Medulla oblongata (tissue), 1 donor: ENCODE measurements at regions not wholly inside any gene's neighbourhood (a gene's known extent, or its start where the extent isn't known, plus 50 kb on each side); places are given as distances from the start of the nearest gene placed in this dataset.

Source experiments
- DNase-seq: peaks from one replicate; pipeline ENCODE4 v3.0.0-alpha.2; 2015; ENCODE audit errors: extremely low spot score

DNA sequence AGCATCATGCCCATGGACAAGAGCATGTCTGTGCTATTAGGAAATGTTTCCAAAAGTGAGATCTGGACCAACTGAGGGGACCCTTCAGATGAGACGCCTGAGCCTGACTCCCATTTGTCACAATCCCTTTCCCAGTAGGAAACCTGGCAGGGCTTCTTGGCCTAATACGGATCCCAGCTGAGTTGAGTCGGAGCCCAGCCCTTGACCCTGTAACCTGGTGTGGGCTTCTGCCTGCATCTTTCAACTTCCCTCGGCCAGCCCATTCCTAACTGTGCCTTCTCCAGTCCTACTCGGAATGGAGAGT is 148.3 kb downstream of the IRX2 start:
- no peak for DNase-seq

DNA sequence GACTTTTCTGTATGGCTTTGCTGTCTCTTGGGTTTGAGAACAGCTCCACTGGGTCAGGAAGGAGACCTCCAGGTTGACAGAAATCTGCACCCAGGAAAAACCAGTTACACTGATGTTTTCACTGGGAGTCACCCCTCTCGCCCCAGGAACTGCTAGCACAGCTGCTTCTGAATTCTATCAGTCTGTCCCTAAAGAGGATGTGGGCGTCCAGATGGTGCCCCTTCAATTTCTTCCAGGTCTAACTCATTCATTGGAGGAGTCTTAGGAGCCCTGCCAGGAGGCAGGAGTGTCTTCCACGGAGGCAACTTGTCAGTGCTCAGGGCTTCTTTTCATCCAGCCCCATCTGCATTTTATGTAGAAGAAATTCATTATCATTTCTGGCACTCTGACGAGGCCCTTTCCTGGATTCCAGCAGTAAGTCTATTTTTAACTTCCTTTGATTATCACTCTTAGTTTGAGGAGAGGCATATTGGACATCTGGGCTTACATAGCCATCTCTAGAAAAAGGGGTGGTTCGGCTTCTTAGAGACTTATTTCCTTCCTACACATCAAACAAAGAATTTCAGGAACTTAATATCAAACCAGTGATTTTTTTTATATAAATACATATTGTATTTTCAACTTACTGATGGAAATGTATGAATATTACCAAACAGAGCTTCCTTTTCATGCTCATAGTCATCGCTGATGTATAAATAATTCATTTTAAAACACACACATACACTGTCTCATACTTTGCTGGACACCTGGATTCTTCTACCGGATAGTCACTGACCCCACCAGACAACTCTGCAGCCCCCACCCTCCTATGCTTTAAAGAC is 148.8 kb downstream of the IRX2 start:
- no peak for DNase-seq

DNA sequence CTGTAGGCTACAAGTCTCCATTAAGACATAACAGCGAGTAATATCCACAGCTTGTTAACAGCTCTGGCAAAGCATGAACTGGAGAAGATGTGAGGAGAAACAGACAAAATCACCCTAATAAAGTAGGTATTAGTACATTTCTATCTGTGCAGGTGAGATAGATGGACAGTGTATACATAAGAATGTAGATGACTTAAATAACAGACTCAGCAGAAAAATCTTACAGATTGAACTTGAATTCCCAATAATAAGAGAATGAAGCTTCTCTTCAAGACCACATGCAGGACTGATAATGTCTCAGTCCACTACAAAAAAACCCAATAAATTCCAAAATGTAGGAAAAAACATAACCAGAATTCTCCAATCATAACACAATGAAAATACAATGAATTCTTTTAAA is 153.0 kb downstream of the IRX2 start:
- no peak for DNase-seq

DNA sequence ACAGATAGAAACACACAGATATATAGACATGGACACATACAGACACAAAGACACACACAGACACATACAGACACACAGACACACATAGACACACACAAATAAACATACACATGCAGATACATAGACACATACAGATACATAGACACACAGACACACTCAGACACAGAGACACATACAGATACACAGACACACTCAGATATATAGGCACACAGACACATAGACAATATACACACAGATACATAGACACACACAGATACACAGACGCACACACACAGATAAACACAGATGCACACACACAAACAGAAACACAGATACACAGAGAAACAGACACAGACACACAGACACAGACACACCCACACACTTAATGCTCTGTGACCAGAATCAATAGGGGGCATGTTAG is 156.8 kb downstream of the IRX2 start:
- no peak for DNase-seq

DNA sequence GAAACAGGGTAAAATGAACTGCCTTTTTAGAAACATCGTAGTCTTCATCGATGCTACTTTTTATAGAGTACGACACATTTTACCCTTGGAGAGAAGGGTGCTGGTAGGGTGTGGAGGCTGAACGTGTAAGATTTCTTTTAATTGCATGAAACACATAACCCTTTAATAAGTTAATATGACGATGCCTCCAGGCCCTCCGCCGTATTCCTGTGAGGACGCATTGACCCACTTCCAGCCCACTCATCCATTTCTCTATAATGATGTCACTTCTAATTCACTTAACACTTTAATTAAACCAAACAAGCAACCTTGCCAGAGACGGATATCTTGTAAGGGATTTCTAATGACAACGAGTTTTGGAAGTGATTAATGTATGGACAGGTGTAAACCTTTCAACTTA is 158.7 kb downstream of the IRX2 start:
- DNase-seq = no peak

DNA sequence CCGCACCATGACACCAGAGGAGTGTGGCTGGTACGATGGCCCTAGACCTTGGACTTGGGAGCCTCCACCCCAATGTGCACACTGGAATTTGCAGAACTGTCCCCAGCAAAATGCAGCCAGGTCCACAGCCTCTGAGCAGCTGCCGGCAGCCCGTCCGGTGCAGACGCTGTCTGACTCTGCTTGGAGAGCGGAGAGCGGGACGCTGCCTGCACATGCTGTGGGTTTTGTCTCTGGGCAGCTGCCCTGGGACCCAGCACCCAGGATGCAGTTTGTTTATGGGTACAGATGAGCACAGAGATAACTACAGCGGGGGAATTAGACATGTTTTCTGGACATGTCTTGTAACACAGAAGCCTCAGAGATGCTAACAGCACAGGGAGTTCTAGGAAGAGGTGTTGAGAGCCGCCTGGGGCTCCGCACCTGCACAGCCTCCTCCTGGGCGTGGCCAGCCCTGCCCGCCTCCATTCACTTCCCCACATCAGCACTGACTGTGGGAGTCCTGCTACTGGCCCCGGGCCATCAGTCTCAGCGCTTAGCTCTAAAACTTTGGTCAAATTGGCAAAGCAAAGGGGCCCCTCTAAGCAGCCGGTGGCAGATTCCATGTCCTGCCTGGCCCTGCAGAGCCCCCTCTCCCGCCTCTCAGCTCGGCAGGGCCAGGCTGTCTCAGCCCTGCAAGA is 159.6 kb downstream of the IRX2 start:
- DNase-seq = no peak

DNA sequence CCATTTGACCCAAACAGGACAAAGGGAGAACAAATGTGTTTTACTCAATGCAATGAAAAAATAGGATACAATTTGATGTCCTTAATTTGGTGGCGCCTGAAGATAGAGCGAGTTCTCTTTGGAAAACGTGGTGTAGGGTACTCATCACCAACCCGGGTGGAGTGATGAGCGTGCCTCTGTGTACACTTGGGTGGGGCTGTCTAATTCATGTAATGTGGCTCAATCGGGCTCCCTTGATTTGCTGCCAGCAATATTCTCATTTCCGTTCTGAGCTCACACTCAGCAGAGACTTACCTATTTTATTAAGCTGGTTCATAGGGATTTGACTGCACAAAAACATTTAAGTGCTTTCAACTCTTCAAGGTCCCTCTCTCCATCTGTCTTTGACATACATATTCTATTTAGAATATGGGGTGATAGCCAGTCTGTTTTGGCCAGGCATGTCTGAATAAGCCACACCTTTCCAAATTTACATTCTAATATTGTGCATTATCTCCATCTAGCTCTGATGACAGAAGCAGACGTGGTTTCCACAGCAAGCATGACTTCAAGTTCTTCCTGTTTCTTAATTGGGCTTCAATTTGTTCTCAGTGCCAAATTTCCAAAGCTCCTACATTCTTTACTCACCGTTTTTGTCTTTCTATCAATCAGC is 162.5 kb downstream of the IRX2 start:
- DNase-seq = no peak

DNA sequence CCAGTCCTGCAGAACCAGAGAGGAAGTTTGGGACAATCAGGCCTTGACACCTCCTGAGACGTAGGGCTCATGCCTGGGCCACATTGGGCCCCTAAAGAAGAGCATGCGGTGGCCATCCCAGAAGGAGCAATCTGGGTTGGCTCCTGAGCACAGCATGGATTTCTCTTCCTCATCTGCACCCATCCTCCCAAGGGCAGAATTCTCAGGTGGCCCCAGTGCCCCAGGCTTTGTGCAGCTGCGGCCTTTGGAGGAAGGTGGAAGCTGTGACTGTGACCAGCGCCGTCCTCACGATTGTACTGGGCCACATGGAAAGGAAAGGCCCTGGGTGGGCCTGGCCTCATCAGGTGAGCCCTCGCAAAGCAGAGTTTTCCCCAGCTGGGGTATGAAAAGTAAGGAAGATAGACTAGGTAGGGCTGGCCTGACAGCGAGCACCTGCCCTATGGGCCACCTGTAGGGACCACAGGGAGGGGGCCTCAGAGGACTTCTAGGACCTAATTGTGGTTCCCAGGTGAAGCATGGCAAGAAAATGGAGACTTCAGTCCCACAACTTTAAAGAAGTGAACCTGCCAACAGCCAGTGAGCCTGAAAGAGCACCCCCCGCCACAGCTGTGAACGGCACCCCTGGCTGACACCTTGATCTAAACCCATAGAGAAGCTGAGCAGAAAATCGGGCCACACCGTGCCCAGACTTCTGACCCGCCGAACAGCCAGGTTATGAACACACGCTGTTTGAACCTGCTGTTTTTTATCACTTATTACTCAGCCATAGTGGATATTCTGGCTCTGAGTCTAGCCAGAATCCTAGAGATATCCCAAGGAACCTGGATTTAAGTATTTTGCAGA is 164.1 kb downstream of the IRX2 start:
- no peak for DNase-seq

DNA sequence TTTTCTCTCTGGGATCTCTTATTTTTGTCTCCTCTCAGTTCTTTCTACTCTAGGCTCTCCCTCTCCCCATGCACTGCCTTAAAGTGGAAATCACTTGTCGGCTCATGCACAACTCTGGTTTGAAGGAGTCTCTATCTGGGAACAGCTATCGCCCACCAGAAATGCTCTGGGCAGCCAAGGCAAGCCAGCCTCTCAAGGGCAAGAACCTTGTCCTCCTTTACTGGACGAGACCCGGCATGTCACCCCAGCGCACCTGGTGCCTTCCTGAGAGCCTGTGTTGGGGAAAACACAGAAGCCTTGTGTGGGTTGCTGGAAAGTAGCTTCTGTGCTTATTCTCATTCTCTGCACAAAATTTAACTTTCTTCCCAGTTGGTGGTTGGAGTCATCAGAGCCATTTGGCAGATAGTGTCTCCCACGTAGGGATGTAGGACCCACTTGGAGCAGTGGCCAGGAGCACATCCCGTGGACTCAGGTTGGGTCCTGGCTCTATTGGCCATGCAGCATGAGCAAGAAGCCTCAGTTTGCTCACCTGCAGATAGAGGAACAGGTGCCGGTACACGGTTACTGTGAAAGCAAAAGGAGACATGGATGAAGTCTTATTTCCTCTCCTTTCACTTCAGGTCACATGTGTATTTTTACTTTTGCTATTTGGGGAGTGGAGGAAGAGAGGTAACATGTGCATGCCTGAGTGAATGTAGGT is 165.3 kb downstream of the IRX2 start:
- DNase-seq = no peak

DNA sequence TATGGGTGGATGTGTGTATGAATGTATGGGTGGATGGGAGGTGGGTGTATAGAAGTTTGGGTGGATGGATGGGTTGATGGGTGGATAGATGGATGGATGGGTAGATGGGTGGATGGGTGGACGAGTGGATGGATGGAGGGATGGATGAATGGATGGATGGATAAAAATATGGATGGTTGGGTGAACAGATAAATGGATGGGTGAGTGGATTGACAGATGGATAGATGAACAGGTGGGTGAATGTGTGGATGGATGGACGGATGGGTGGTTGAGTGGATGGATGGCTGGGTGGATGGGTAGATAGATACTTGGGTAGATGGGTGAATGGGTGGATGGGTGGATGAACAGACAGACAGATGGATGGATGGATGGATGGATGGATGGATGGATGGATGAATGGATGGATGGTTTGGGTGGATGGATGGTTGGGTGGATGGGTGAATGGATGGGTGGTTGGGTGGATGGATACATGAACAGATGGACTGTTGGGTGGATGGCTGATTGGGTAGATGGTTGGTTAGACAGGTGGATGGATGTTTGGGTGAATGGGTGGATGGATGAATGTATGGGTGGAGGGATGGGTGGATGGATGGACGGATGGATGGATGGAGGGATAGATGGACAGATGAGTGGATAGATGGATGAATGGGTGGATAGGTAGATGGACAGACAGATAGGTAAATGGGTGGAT is 166.8 kb downstream of the IRX2 start:
- no peak for DNase-seq

DNA sequence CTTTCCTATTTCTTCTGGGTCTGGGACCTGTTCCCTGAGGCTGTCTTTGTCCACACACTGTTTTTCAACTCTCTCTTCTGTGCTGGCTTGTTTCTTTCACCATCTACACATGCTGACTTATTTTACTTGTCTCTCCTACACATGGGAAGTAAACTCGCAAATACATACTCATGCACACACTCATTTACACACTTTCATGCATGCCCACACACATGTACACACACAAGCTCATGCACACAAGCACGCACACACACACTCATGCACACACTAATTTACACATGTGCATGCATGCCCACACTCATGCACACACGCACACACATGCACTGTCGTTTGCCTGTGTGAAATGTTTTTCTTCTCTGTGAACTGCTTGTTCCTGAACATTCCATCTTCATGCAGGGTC is 169.0 kb downstream of the IRX2 start:
- DNase-seq = no peak

DNA sequence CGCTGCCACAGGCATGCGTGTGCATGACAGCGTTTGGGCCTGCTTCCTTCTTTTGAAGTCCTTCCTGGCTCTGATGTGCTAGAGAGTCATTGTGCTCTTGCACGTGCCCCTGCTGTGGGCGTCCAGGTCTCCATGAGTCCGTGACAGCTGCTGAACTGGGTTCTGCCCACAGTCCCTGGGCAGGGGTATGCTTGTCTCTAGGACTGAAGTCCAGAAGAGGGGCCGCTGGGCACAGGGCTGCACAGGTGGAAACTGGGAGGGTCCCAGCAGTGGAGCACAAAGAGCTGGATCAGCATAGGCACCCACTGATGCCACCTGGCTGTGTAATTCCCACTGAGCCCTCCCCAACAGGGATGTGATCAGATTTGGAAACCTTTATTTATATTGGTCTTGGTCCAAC is 169.4 kb downstream of the IRX2 start:
- no peak for DNase-seq

DNA sequence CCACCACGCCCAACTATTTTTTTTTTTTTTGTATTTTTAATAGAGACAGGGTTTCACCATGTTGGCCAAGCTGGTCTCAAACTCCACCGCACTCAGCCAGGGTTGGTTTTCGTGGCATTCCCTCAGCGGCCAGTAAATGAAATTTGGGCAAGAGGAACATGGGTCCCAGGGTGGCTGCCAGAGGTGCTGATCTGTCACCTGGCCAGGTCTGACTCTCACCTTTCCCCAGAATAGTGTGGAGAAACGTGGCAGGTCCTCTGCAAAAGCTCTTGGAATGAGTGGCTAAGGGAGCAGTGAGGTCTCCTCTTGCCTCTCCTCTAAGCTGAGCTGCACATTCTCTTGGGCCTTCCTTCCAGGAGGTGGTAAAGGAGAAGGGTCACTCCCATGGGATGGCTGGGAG is 170.1 kb downstream of the IRX2 start:
- no peak for DNase-seq

DNA sequence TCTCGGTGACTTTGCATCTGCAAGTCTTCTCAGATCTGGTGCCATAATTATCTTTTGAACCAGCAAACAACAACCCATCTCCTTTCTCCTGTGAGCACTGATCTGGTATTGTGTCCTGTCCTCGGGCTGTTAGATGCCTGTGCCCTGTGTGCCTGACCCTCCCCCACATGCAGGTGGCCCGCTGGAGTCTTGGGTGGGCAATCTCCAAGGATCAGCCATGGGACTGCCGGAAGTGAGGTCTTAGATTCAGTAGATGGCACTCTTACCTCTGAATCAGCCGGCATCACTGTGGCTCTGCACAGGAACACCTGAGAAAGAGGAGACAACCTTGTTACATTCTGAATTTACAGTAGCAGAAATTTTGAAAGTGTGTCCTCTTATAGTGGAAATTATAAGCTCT is 172.4 kb downstream of the IRX2 start:
- no peak for DNase-seq

DNA sequence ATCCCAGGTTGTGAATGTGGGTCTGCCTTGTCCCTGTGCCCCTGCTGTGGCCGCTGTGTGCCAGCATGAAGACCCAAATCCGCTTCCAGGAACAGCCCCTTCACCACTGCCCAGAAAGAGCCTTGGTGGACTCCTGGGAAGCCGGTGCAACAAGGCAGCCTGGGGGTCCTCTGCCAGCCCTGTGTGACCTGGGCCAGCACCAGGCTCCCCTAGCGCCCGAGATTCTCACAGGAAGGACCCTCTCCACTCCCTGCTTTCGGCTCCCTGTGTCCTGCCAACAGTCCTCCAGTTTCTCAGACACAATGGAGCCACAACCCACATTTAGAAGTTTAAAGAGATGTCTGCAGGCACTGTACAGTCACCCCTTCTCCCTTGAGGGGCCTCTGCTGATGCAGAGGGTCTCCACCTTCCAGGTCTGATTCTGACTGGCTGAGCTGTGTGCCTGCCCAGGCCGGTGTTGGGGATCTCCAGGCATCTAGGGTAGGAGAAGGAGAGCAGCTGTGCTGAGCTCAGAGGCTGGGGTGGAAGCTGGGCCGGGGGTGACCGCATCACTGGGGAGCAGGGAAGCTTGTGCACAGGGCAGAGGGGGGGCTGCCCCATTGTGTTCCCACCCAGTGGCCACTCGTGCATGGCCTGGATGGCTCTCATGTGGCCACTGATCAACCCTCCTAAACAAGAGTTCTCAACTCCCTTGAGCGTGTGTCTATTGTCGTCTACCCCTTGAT is 174.0 kb downstream of the IRX2 start:
- DNase-seq = no peak

DNA sequence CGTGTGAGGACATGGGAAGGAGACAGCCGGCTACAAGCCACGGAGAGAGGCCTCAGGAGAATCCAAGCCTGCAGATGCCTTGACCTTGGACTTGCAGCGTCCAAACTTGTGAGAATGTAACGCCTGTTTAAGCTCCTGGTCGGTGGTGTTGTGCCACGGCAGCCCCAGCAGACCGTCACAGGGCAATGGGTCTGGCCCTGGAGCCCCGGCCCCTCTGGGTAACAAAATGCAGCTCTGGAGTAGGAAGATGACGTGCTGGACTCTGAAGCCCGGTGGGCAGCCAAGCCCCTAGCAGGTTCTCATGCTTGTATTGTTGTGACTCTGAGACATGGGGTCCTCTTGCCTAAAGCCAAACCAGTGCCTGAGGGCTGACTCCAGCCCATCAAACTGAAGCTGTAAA is 174.7 kb downstream of the IRX2 start:
- DNase-seq = no peak

DNA sequence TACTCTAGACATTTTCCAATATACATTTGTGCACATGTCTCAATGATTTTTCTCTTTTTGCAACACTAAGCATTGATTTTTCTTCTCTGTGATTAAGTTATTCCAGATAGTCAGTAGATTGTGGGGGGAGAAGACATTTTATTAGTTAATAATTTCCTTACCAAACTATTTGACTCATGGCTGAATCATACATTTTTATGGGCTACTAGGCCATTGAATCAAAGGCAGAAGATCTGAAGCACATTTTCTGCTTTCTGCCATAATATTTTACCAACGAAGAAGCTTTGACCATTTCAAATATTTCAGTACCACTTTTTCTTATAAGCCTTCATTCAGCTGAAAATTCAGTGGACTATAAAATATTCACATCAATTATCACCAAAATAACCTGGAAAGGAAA is 175.6 kb downstream of the IRX2 start:
- DNase-seq = no peak

DNA sequence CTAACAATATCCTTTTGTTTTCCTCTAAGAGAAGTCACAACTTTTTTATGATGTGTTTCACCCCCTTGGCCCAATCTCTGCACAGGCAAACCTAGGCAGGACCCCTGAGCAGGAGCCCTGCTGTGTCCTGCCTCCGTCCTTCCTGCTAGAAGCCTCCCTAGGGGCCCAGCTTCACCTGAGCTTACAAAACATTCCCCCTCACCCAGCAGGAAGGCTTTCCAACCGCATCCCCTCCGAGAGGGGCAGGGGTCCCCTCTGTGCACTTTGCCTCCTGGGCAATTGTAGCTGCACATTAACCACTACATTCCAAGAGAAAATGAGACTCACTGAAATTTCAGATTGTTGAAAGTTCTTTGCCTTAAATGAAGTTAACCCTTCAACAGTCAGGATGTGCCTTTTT is 176.2 kb downstream of the IRX2 start:
- DNase-seq = no peak

DNA sequence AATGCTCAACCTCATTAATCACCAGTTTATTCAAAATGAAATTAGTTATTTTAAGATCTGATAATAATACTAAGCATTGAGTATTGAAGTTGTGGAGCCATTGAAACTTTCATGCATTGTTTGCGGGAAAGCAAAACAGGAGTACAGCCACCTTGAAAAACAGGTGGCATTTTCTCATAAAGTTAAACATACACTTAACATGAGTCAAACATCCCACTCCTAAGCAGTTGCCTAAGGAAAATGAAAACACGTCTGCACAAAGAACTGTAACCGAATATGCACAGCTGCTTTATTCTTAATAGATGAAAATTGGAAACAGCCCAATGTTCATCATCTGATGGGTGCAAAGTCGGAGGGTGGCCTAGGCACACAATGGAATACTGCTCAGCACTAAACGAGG is 177.3 kb downstream of the IRX2 start:
- no peak for DNase-seq

DNA sequence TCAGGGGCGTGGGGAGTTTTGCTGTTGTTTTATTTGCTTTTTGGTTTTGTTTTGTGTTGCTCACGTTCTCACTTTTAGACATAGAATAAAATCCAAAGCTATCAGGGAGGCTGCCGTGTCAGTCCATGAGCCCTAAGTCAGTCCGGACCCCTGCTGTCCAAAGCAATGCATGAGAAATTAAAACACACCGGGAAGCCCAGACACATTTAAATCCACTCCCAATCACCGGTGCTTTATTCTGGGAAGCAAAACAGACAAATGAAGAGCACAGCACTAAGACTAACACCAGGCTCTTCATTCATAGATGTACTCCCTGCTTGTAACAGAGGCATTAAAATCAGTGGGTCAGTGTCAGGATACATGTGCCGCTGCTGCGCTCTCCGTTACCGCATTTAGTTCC is 180.9 kb downstream of the IRX2 start:
- DNase-seq = no peak
